CD4-positive, alpha-beta T cell (primary cell): ENCODE measurements at regions not wholly inside any gene's neighbourhood (a gene's known extent, or its start where the extent isn't known, plus 50 kb on each side); places are given as distances from the start of the nearest gene placed in this dataset.

Experiments
- ATAC-seq: fragments of 200-7000 bp; cut with Tn5 transposase; one replicate; pipeline ENCODE4 v1.10.0; 2022; ENCODE audit warnings: mild to moderate bottlenecking; ENCODE audit not compliant: poor library complexity
- CTCF ChIA-PET: fragments of 350-600 bp; sonication (Branson Sonifier 250); formaldehyde crosslinking; loops from one replicate; lab custom pipeline; 2021; ENCODE audit warnings: antibody characterized with exemption, inconsistent platforms; lab: Charles Lee
- POLR2A ChIA-PET: fragments of 350-600 bp; sonication (Branson Sonifier 250); formaldehyde crosslinking; loops from one replicate; lab custom pipeline; 2021; ENCODE audit warnings: antibody characterized with exemption, inconsistent platforms; lab: Charles Lee
- DNase-seq, 14 experiments: peaks; one replicate each; pipeline ENCODE4 v3.0.0-alpha.2; 2013 to 2020; ENCODE audit warnings: mixed read lengths in 2 of 14
- H3K27ac ChIP-seq, 2 donors: one replicate each; pipeline versions ENCODE4 v1.5.1 to v1.7.0; 2013; ENCODE audit warnings: low read length in 2 of 2, low read depth in 1 of 2, mild to moderate bottlenecking in 1 of 2
- H3K27me3 ChIP-seq, 2 experiments: 1 replicate in 1 of 2; 2 replicates in 1 of 2; pipeline versions ENCODE4 v1.6.1 to v1.7.0; 2013; ENCODE audit warnings: low read length in 2 of 2, control low read depth in 1 of 2, mild to moderate bottlenecking in 1 of 2, moderate library complexity in 1 of 2; ENCODE audit not compliant: insufficient read depth in 2 of 2, control insufficient read depth in 1 of 2
- H3K36me3 ChIP-seq: one replicate; pipeline ENCODE4 v1.6.1; 2013; ENCODE audit warnings: low read length, control low read depth; ENCODE audit not compliant: insufficient read depth
- H3K4me1 ChIP-seq: one replicate; pipeline ENCODE4 v1.6.1; 2013; ENCODE audit warnings: low read length, control low read depth; ENCODE audit not compliant: insufficient read depth
- H3K4me3 ChIP-seq: one replicate; pipeline ENCODE4 v1.5.1; 2013; ENCODE audit warnings: mild to moderate bottlenecking, low read length, moderate library complexity
- H3K9me3 ChIP-seq, 2 experiments: 1 replicate in 1 of 2; 2 replicates in 1 of 2; pipeline versions ENCODE4 v1.6.1 to v1.7.0; 2013; ENCODE audit warnings: low read length in 2 of 2, mild to moderate bottlenecking in 2 of 2, control low read depth in 1 of 2, moderate library complexity in 1 of 2; ENCODE audit not compliant: control insufficient read depth in 1 of 2, insufficient read depth in 1 of 2
- H3K27ac Mint-ChIP-seq: one replicate; pipeline ENCODE4 v1.8.0; 2020; ENCODE audit warnings: mixed read lengths
- H3K27me3 Mint-ChIP-seq: one replicate; pipeline ENCODE4 v1.8.0; 2021; ENCODE audit warnings: mixed read lengths
- H3K36me3 Mint-ChIP-seq: one replicate; pipeline ENCODE4 v1.8.0; 2021; ENCODE audit warnings: low read depth, mixed read lengths
- H3K4me1 Mint-ChIP-seq: one replicate; pipeline ENCODE4 v1.8.0; 2021; ENCODE audit warnings: low read depth, mixed read lengths
- H3K4me3 Mint-ChIP-seq: one replicate; pipeline ENCODE4 v1.8.0; 2020; ENCODE audit warnings: mild to moderate bottlenecking, mixed read lengths
- H3K9me3 Mint-ChIP-seq: one replicate; pipeline ENCODE4 v1.8.0; 2020; ENCODE audit warnings: mixed read lengths
- intact Hi-C, 2 experiments: fragments of 100-400 bp; cut with DNase I in 1 of 2; cut with micrococcal nuclease in 1 of 2; formaldehyde crosslinking; loops; one replicate each; pipeline versions ENCODE4 v1.15.1 to v1.9.0; 2023 to 2025; cut with DNase I, micrococcal nuclease
- TF ChIP-seq, protein P1 (sequence below): fragments of 200-600 bp; IDR thresholded peaks from one replicate; pipeline ENCODE4 v1.8.0; 2022; ENCODE audit warnings: antibody characterized with exemption, mild to moderate bottlenecking

- H3K36me3 ChIP-seq, result no peaks in the 10 kb centered on the region
- H3K4me1 ChIP-seq, result no peaks in the 10 kb centered on the region
- no peak overlapping the region for H3K27ac Mint-ChIP-seq
- peaks cover 2% of the 10 kb centered on the region for H3K9me3 Mint-ChIP-seq
- no peak for DNase-seq
- TF ChIP-seq, protein P1, sequence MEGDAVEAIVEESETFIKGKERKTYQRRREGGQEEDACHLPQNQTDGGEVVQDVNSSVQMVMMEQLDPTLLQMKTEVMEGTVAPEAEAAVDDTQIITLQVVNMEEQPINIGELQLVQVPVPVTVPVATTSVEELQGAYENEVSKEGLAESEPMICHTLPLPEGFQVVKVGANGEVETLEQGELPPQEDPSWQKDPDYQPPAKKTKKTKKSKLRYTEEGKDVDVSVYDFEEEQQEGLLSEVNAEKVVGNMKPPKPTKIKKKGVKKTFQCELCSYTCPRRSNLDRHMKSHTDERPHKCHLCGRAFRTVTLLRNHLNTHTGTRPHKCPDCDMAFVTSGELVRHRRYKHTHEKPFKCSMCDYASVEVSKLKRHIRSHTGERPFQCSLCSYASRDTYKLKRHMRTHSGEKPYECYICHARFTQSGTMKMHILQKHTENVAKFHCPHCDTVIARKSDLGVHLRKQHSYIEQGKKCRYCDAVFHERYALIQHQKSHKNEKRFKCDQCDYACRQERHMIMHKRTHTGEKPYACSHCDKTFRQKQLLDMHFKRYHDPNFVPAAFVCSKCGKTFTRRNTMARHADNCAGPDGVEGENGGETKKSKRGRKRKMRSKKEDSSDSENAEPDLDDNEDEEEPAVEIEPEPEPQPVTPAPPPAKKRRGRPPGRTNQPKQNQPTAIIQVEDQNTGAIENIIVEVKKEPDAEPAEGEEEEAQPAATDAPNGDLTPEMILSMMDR, result no peak
- ChIA-PET POLR2A (no interaction called here), CTCF (no interaction called here)
- H3K4me3 Mint-ChIP-seq, result no peak overlapping the region
- H3K4me1 Mint-ChIP-seq, result no peaks in the 10 kb centered on the region
- ATAC-seq, result no peak
- no peak overlapping the region for H3K27ac ChIP-seq
- H3K9me3 ChIP-seq, result peaks cover 0 to 5% of the 10 kb centered on the region in 2 experiments
- intact Hi-C loops, result no loop called here
- no peaks in the 10 kb centered on the region for H3K27me3 Mint-ChIP-seq
- H3K36me3 Mint-ChIP-seq, result no peaks in the 10 kb centered on the region
- no peaks in the 10 kb centered on the region for H3K27me3 ChIP-seq
- H3K4me3 ChIP-seq, result no peak overlapping the region
These were observed 151.9 kb upstream of the CNTN3 start for GRCh38 chr3:74766405-74766804.

DNA sequence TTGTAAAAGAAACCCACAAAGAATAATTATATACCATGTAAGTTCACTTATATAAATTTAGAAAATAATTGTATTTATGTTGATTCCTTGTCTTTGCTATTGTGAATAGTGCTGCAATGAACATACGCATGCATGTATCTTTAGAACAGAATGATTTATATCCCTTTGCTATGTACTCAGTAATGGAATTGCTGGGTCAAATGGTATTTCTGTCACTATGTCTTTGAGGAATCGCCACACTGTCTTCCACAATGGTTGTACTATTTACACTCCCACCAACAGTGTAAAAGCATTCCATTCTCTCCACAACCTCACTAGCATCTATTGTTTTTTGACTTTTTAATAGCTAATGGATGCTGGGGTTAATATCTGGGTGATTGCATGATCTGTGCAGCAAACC, 149.4 kb upstream of the CNTN3 start:
- Mint-ChIP-seq H3K27ac (no peak overlapping the region), H3K9me3 (no peaks in the 10 kb centered on the region), H3K36me3 (no peaks in the 10 kb centered on the region), H3K27me3 (no peaks in the 10 kb centered on the region), H3K4me1 (no peaks in the 10 kb centered on the region), H3K4me3 (no peak overlapping the region)
- DNase-seq (no peak), ATAC-seq (no peak)
- TF ChIP-seq, protein P1, result no peak
- ChIA-PET POLR2A (no interaction called here), CTCF (no interaction called here)
- no peaks in the 10 kb centered on the region for H3K36me3 ChIP-seq
- no peak overlapping the region for H3K27ac ChIP-seq
- no peak overlapping the region for H3K4me3 ChIP-seq
- no peaks in the 10 kb centered on the region for H3K9me3 ChIP-seq
- no peaks in the 10 kb centered on the region for H3K4me1 ChIP-seq
- intact Hi-C loops, result no loop called here
- H3K27me3 ChIP-seq, result no peaks in the 10 kb centered on the region

- no peak overlapping the region for H3K27ac Mint-ChIP-seq
- ChIA-PET CTCF (no interaction called here), POLR2A (interaction anchor here (0.6 kb wide), 1 partner anchor 56 kb away, joined by 3 read pairs; no protein-coding TSS in a partner anchor)
- Histone ChIP-seq H3K4me3 (no peak overlapping the region), H3K27me3 (no peaks in the 10 kb centered on the region), H3K36me3 (no peaks in the 10 kb centered on the region), H3K9me3 (peaks cover 0 to 8% of the 10 kb centered on the region in 2 experiments), H3K27ac (no peak overlapping the region), H3K4me1 (no peaks in the 10 kb centered on the region)
- TF ChIP-seq, protein P1, result no peak
- no peaks in the 10 kb centered on the region for H3K36me3 Mint-ChIP-seq
- H3K4me3 Mint-ChIP-seq, result no peak overlapping the region
- no peaks in the 10 kb centered on the region for H3K27me3 Mint-ChIP-seq
- DNase-seq (no peak), ATAC-seq (no peak)
- H3K4me1 Mint-ChIP-seq, result no peaks in the 10 kb centered on the region
- intact Hi-C loops, result no loop called here
- H3K9me3 Mint-ChIP-seq, result peaks cover 9% of the 10 kb centered on the region
These were observed 142.2 kb upstream of the CNTN3 start for GRCh38 chr3:74756674-74757073.
